ENCODE measurements at regions not wholly inside any gene's neighbourhood (a gene's known extent, or its start where the extent isn't known, plus 50 kb on each side); places are given as distances from the start of the nearest gene placed in this dataset.

- Histone ChIP-seq H4K20me1 (ENCODE audit: insufficient read depth, low read length) (no peaks in the 10 kb centered on the region), H3K4me2 (ENCODE audit: insufficient read depth, low read length) (peak overlapping the region; percentile 55), H3K27me3 (ENCODE audit: insufficient read depth, low read length) (no peaks in the 10 kb centered on the region), H2AFZ (ENCODE audit: low read length) (peak overlapping the region; percentile 43), H3K79me2 (ENCODE audit: insufficient read depth, low read length) (no peaks in the 10 kb centered on the region), H3K27ac (ENCODE audit: low read depth, low read length) (peak overlapping the region; percentile 34), H3K9me3 (ENCODE audit: low read depth, low read length) (no peaks in the 10 kb centered on the region), H3K4me3 (ENCODE audit: insufficient read depth, low read length) (peak overlapping the region; percentile 9), H3K36me3 (ENCODE audit: insufficient read depth, low read length) (no peaks in the 10 kb centered on the region), H3K4me1 (ENCODE audit: insufficient read depth, low read length) (peaks cover 19% of the 10 kb centered on the region)
- TF ChIP-seq CTCF (IDR thresholded peaks at IDR 0.05; ENCODE audit: extremely low read depth, low read depth, low read length): no peak
- DNase-seq (ENCODE audit: insufficient read length, low spot score, missing footprints): peak; percentile 93
Measured at GRCh38 chr13:30119476-30119875, 187.9 kb downstream of the KATNAL1 start.

DNA sequence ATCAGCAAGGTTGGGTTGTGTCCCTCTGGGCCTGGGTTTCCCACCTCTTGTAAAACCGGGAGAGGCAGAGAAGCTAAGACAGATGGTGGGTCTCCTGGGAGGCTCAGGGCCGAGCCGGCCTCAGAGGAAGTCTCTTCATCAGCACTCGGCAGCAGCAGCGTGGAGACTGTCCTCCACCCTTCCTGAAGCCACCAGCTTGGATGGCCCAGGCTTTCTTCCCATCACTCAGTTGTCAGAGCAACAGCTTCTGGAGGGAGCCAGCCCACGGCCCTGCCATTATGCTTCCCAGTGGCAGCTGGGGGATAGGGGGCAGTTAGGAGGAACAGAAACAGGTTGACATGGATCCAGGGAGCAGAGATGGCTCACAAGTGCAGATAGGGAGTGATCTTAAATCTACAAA is 191.0 kb downstream of the KATNAL1 start:
- no peak for TF ChIP-seq CTCF (IDR thresholded peaks at IDR 0.05; ENCODE audit: extremely low read depth, low read depth, low read length)
- Histone ChIP-seq H3K9me3 (ENCODE audit: low read depth, low read length) (no peaks in the 10 kb centered on the region), H4K20me1 (ENCODE audit: insufficient read depth, low read length) (no peaks in the 10 kb centered on the region), H3K36me3 (ENCODE audit: insufficient read depth, low read length) (no peaks in the 10 kb centered on the region), H2AFZ (ENCODE audit: low read length) (no peak overlapping the region), H3K27ac (ENCODE audit: low read depth, low read length) (no peak overlapping the region), H3K4me3 (ENCODE audit: insufficient read depth, low read length) (no peak overlapping the region), H3K79me2 (ENCODE audit: insufficient read depth, low read length) (no peaks in the 10 kb centered on the region), H3K27me3 (ENCODE audit: insufficient read depth, low read length) (peaks cover 3% of the 10 kb centered on the region), H3K4me1 (ENCODE audit: insufficient read depth, low read length) (peaks cover 29% of the 10 kb centered on the region), H3K4me2 (ENCODE audit: insufficient read depth, low read length) (no peak overlapping the region)
- DNase-seq (ENCODE audit: insufficient read length, low spot score, missing footprints): no peak

- H3K79me2 ChIP-seq (ENCODE audit: insufficient read depth, low read length): no peaks in the 10 kb centered on the region
- TF ChIP-seq CTCF (IDR thresholded peaks at IDR 0.05; ENCODE audit: extremely low read depth, low read depth, low read length): no peak
- H3K4me3 ChIP-seq (ENCODE audit: insufficient read depth, low read length): peak overlapping the region; percentile 74
- peaks cover 3% of the 10 kb centered on the region for H3K27me3 ChIP-seq (ENCODE audit: insufficient read depth, low read length)
- peaks cover 26% of the 10 kb centered on the region for H3K4me1 ChIP-seq (ENCODE audit: insufficient read depth, low read length)
- H2AFZ ChIP-seq (ENCODE audit: low read length): peak overlapping the region; percentile 58
- H3K27ac ChIP-seq (ENCODE audit: low read depth, low read length): no peak overlapping the region
- no peaks in the 10 kb centered on the region for H3K36me3 ChIP-seq (ENCODE audit: insufficient read depth, low read length)
- H3K9me3 ChIP-seq (ENCODE audit: low read depth, low read length): no peaks in the 10 kb centered on the region
- no peaks in the 10 kb centered on the region for H4K20me1 ChIP-seq (ENCODE audit: insufficient read depth, low read length)
- peak overlapping the region; percentile 85 for H3K4me2 ChIP-seq (ENCODE audit: insufficient read depth, low read length)
- DNase-seq (ENCODE audit: insufficient read length, low spot score, missing footprints): no peak
Measured at GRCh38 chr13:30115257-30115600, 192.1 kb downstream of the KATNAL1 start.

GRCh38 chr13:30114571-30115256 is 192.6 kb downstream of the KATNAL1 start:
- peaks cover 3% of the 10 kb centered on the region for H3K27me3 ChIP-seq (ENCODE audit: insufficient read depth, low read length)
- H3K4me2 ChIP-seq (ENCODE audit: insufficient read depth, low read length): peak overlapping the region; percentile 85
- no peaks in the 10 kb centered on the region for H3K9me3 ChIP-seq (ENCODE audit: low read depth, low read length)
- DNase-seq (ENCODE audit: insufficient read length, low spot score, missing footprints): peak; percentile 95
- no peaks in the 10 kb centered on the region for H3K79me2 ChIP-seq (ENCODE audit: insufficient read depth, low read length)
- H3K27ac ChIP-seq (ENCODE audit: low read depth, low read length): no peak overlapping the region
- H3K36me3 ChIP-seq (ENCODE audit: insufficient read depth, low read length): no peaks in the 10 kb centered on the region
- H3K4me3 ChIP-seq (ENCODE audit: insufficient read depth, low read length): peak overlapping the region; percentile 74
- peaks cover 21% of the 10 kb centered on the region for H3K4me1 ChIP-seq (ENCODE audit: insufficient read depth, low read length)
- H4K20me1 ChIP-seq (ENCODE audit: insufficient read depth, low read length): no peaks in the 10 kb centered on the region
- TF ChIP-seq CTCF (IDR thresholded peaks at IDR 0.05; ENCODE audit: extremely low read depth, low read depth, low read length): peak; percentile 87
- peak overlapping the region; percentile 65 for H2AFZ ChIP-seq (ENCODE audit: low read length)
